ENCODE measurements at regions not wholly inside any gene's neighbourhood (a gene's known extent, or its start where the extent isn't known, plus 50 kb on each side); places are given as distances from the start of the nearest gene placed in this dataset.
"Not testable (repeated sequence)": the region's sequence is repeated elsewhere in the genome, so short reads cannot be mapped to it uniquely, and the experiment has no call there.

- ATAC-seq, result no peak
Measured at GRCh38 chr1:230591678-230592077, 50.6 kb upstream of the COG2 start.

- ATAC-seq, result no peak
Measured at GRCh38 chr1:230589951-230590350, 52.3 kb upstream of the COG2 start.

- ATAC-seq, result no peak
Measured at GRCh38 chr1:230588323-230588746, 53.9 kb upstream of the COG2 start.

GRCh38 chr1:230587061-230587460 is 55.2 kb upstream of the COG2 start:
- ATAC-seq, result no peak

- no peak for ATAC-seq
Measured at GRCh38 chr1:230584660-230585059, 57.6 kb upstream of the COG2 start.

GRCh38 chr1:230581446-230582079 is 60.7 kb upstream of the COG2 start:
- no peak for ATAC-seq

GRCh38 chr1:230578616-230579015 is 63.7 kb upstream of the COG2 start:
- ATAC-seq, result no peak

GRCh38 chr1:230577537-230577936 is 64.7 kb upstream of the COG2 start:
- no peak for ATAC-seq

GRCh38 chr1:230575886-230576500 is 66.3 kb upstream of the COG2 start:
- ATAC-seq, result no peak

GRCh38 chr1:230574502-230574901 is 67.8 kb upstream of the COG2 start:
- ATAC-seq, result no peak

GRCh38 chr1:230573658-230574057 is 68.6 kb upstream of the COG2 start:
- no peak for ATAC-seq

- no peak for ATAC-seq
Measured at GRCh38 chr1:230572121-230573105, 69.9 kb upstream of the COG2 start.

- no peak for ATAC-seq
Measured at GRCh38 chr1:230570724-230571360, 71.4 kb upstream of the COG2 start.

- ATAC-seq, result no peak
Measured at GRCh38 chr1:230569201-230569600, 73.1 kb upstream of the COG2 start.

- no peak for ATAC-seq
Measured at GRCh38 chr1:230568676-230569075, 73.6 kb upstream of the COG2 start.

- peak in 1 of 2 donors; percentile 17 for ATAC-seq
Measured at GRCh38 chr1:230568008-230568407, 74.3 kb upstream of the COG2 start.

GRCh38 chr1:230567221-230567575 is 75.1 kb upstream of the COG2 start:
- no peak for ATAC-seq

GRCh38 chr1:230566532-230567220 is 75.6 kb upstream of the COG2 start:
- ATAC-seq, result not testable (repeated sequence)

- ATAC-seq, result no peak
Measured at GRCh38 chr1:230565141-230565540, 77.1 kb upstream of the COG2 start.

GRCh38 chr1:230563591-230563990 is 78.7 kb upstream of the COG2 start:
- no peak for ATAC-seq

- ATAC-seq, result no peak
Measured at GRCh38 chr1:230561570-230561969, 80.7 kb upstream of the COG2 start.

- no peak for ATAC-seq
Measured at GRCh38 chr1:230558324-230558723, 84.0 kb upstream of the COG2 start.

GRCh38 chr1:230556453-230556852 is 85.8 kb upstream of the COG2 start:
- ATAC-seq, result no peak
